Activated CD4-positive, alpha-beta T cell treated with anti-CD3 and anti-CD28 coated beads for 1 hour (primary cell): ENCODE measurements at regions not wholly inside any gene's neighbourhood (a gene's known extent, or its start where the extent isn't known, plus 50 kb on each side); places are given as distances from the start of the nearest gene placed in this dataset.
"Not testable (repeated sequence)": the region's sequence is repeated elsewhere in the genome, so short reads cannot be mapped to it uniquely, and the experiment has no call there.

ENCODE experiments used
- DNase-seq: peaks from one replicate; pipeline ENCODE4 v3.0.0-alpha.2; 2020

GRCh38 chr12:88736031-88736430, 155.8 kb upstream of the KITLG start:
- no peak for DNase-seq

DNA sequence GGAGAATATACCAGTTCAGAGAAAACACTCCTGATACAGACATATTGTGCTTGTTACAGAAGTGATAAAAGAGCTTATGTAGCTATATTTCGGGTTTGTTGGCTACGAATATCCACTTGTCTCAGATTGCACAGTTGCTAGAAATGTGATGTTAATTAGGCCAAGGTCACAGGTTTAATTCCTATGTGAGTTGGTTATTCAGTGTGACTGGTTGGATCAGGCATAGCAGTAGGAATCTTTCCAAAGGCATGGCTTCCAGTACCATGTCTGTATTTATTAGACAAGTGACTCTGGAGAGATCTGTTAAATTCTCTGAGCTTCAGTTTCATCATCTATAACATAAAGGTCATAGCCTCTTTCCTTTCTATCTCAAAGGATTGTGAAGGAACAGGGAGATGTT, 152.7 kb upstream of the KITLG start:
- no peak for DNase-seq

- DNase-seq: no peak
Measured at GRCh38 chr12:88729196-88729595, 148.9 kb upstream of the KITLG start.

DNA sequence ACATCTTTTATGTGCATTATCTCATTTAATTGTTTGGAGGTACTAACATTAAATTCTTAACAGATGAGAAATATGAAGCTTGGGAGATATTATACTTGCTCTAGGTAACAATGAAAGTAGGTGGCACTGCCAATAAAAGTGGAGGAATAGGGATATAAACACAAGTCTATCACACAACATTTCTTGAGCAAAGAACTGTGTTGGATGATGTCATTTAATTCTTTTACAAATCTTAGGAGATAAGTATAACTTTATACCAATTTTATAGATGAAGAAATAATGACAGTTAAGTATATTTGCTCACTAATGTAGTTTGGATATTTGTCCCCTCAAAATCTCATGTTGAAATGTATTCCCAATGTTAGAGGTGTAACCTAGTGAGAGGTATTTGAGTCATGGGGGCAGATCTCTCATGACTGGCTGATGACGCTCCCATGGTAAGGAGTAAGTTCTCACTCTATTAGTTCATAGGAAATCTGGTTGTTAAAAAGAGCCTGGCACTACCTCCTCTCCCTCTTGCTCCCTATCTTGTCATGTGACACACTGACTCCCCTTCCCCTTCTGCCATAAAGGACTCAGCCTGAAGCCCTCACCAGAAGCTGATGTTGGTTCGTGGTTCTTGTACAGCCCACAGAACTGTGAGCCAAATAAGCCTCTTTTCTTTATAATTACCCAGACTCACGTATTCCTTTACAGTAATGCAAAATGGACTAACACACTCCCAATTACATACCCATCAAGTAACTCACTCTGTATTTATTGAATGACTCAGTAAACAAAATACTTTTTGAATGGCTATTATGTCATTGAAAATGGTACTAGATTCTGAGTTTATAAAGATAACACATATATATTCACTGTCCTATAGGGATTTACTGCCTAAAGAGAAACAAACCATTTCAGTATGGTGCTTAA, 146.8 kb upstream of the KITLG start:
- no peak for DNase-seq

DNA sequence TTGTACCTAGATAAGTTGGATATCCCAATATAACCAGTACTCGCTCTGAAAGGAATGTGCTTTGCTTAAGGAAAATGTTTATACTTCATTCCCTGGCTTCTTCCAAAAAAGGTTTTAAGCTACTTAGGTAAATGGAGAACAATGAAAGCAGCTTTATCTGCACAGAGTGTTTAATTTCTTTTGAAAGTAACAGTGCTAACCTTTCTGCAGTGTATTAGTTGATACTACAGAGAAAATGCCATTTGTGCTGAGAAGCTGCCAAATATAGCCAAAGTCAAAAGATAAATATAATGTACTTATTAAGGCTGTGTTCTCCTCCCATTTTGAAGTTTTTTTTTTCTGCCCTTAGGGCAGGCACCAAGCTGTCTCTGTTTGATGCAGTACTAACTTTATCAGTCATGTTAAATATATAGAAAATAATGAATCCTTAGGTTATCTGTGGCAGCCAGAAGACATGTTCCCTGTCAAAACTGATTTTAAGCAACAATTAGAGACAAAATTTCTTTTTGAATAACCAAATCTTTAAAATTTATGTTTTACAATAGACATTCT, 145.4 kb upstream of the KITLG start:
- DNase-seq: no peak

DNA sequence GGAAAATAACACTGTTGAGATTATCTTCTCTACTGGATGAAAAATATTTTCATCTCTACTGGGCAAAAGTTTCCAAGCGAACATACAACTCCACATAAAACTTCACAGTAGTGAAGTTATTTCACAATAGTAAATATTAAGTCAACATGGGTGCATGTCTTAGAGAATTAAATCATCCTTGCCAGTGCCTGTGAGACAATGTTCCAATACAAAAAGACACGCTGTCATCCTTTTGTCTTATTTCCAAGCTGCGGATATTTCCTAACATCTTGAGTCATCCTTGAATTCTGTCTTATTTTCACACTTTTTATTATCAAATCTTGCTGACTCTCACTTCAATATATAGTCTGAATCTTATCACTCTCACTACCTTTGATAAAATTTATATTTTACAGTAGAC, 142.9 kb upstream of the KITLG start:
- no peak for DNase-seq

DNA sequence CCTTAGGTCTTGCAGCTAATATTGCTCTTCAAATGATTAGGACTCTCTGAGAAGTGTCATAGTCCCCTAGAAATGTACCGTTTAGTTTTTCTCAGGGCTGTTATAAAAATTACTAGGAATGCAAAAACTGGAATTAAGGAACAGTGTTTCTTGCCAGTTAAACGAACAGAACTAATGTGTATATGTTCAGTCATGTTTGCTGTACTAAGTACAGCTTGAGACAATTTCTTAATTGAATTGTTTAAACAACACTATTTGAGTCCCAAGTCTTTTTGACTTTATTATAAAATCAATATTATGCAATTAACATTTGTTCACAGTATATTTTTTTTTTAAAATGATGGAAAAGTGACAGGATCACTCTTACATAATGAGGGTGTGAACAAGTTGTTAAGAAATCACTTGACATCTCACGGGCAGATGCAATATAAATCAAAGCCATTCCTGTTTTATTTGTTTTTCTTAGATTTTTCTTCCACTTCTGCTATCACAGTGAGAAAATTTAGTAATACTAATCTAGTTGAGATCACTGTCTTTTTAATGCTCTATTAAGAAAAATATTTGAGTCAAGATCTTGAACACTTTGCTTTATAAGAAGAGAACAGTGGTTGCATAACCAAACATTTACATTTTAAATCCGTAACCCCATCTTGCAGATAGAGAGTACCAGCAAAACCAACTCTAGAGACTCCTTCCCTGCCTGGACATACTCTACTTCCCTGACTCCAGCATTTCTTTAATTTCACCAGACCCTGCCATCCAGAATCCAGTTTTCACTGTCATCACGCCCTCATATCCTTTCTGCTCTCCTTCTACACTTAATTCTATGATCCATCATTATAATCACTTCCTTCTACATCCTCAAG, 140.7 kb upstream of the KITLG start:
- no peak for DNase-seq

GRCh38 chr12:88720231-88720630, 140.0 kb upstream of the KITLG start:
- DNase-seq: no peak

DNA sequence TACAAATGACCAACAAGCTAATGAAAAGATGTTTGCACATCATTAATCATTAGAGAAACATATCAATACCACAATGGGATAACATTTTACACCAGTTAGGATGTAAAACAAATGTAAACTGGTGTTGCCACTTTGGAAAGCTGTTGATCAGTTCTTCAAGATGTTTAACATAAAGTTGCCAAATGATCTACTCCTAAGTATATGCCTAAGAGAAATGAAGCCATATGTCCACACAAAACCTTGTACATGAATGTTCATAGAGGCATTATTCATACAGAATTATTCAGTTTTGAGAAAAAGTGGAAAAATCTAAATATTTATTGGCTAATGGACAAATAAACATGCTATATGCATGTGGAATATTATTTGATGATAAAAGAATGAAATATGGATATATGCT, 136.9 kb upstream of the KITLG start:
- DNase-seq: no peak

GRCh38 chr12:88716240-88716639, 136.0 kb upstream of the KITLG start:
- no peak for DNase-seq

DNA sequence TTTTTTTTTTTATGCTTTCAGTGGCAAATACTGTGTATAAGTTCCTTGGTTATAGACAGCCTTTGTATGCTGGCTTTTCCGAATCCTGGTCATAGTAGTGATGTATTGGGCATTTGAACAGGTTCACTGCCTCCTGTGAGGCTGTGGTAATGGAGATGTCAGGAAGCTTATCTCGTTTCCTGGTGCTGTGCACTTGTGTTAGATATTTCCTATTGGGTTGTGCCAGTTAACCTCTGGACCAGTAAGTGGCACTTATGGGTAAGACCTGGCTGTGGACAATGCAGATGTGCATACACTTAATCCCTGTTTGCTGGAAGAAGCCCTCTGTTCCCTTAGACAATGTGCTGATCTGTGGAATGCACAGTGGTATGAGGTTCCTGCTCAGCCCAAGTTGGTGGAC, 135.4 kb upstream of the KITLG start:
- no peak for DNase-seq

DNA sequence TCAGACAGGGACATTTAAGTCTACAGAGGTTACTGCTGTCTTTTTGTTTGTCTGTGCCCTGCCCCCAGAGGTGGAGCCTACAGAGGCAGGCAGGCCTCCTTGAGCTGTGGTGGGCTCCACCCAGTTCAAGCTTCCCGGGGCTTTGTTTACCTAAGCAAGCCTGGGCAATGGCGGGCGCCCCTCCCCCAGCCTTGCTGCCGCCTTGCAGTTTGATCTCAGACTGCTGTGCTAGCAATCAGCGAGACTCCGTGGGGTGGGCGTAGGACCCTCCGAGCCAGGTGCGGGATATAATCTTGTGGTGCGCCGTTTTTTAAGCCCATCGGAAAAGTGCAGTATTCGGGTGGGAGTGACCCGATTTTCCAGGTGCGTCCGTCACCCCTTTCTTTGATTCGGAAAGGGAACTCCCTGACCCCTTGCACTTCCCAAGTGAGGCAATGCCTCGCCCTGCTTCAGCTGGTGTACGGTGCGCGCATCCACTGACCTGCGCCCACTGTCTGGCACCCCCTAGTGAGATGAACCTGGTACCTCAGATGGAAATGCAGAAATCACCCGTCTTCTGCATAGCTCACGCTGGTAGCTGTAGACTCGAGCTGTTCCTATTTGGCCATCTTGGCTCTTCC, 134.1 kb upstream of the KITLG start:
- DNase-seq: not testable (repeated sequence)

GRCh38 chr12:88707800-88708199, 127.5 kb upstream of the KITLG start:
- no peak for DNase-seq

- no peak for DNase-seq
Measured at GRCh38 chr12:88706286-88706685, 126.0 kb upstream of the KITLG start.

- no peak for DNase-seq
Measured at GRCh38 chr12:88703790-88704189, 123.5 kb upstream of the KITLG start.

- no peak for DNase-seq
Measured at GRCh38 chr12:88698471-88698870, 118.2 kb upstream of the KITLG start.

- no peak for DNase-seq
Measured at GRCh38 chr12:88693837-88694445, 113.7 kb upstream of the KITLG start.

GRCh38 chr12:88691811-88692210, 111.5 kb upstream of the KITLG start:
- no peak for DNase-seq

DNA sequence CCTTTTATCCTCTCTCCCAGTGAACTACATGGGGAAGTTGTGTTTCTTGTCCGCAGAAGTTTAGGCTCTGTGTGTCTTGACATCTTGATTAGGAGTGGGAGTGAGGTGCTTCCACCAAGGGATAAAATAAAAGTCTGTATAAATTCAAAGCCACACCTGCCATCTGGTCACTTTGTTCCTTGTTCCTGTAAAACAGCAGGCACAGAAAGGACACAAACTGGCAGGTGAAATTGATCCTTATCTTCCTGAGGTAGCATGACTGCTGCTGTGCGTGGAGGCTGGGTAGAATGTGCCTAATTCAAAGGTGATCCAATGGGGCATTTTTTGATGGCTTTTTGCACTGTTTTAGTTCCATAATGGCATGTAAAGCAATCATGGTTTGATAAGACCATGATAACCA, 104.3 kb upstream of the KITLG start:
- no peak for DNase-seq

GRCh38 chr12:88684170-88684569, 103.9 kb upstream of the KITLG start:
- DNase-seq: no peak

DNA sequence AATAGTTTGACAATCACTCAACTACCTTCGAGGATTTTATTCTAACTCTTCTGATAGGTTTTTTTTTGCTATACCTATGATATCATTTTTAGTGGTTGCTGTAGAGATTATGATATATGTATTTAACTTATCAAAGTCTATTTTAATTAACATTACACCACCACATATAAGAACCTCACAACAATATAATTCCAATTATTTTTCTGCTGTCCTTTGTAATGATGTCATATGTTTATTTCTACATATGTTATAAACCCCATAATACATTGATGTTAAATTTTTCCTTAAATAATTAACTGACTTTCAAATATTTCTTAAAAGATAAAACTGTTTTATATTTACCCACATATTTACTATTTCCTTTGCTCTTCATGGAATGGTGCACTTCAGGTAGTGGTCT, 103.4 kb upstream of the KITLG start:
- DNase-seq: no peak

GRCh38 chr12:88681271-88681670, 101.0 kb upstream of the KITLG start:
- DNase-seq: no peak

- DNase-seq: no peak
Measured at GRCh38 chr12:88677464-88677863, 97.2 kb upstream of the KITLG start.
